ENCODE measurements at regions not wholly inside any gene's neighbourhood (a gene's known extent, or its start where the extent isn't known, plus 50 kb on each side); places are given as distances from the start of the nearest gene placed in this dataset.
"Not testable (repeated sequence)": the region's sequence is repeated elsewhere in the genome, so short reads cannot be mapped to it uniquely, and the experiment has no call there.

DNA sequence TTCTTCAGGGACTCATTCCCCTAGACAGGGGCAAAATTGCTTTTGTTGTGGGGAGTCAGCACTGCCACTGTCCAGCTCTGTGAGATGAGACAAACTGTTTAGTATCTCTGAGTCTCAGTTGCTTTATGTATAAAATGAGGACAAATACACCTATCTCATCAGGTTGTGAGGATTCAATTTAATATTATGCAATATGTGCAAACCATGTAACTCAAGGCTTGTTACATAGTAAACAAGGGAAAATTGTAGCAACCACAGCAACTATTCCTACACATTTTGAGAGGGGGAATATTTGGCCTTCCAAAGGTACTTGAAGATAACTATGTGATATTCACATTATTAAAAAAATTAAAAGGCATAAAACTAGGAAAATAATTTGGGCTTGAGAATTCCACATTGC, 411.9 kb upstream of the SLC30A5 start:
- Histone ChIP-seq H3K4me1 (ENCODE audit: control extremely low read depth in 1 of 4, control insufficient read depth in 4 of 4, insufficient read depth in 4 of 4, low read length in 3 of 4) (no peaks in the 10 kb centered on the region), H3K9me3 (ENCODE audit: control extremely low read depth in 1 of 5, control insufficient read depth in 4 of 5, insufficient read depth in 2 of 5, low read depth in 1 of 5, low read length in 4 of 5) (peaks cover 0 to 2% (median 0%) of the 10 kb centered on the region in 5 experiments), H3K4me3 (ENCODE audit: control insufficient read depth in 1 of 7, extremely low read depth in 1 of 7, insufficient read depth in 4 of 7, low read depth in 2 of 7, low read length in 6 of 7) (no peak overlapping the region), H3K36me3 (ENCODE audit: control insufficient read depth in 4 of 4, insufficient read depth in 4 of 4, low read length in 3 of 4) (no peaks in the 10 kb centered on the region), H3K27me3 (replicated peaks in 2 of 5; ENCODE audit: control insufficient read depth in 4 of 5, insufficient read depth in 5 of 5, low read length in 4 of 5) (peaks cover 0 to 3% (median 0%) of the 10 kb centered on the region in 5 experiments), H3K27ac (ENCODE audit: insufficient read depth in 1 of 2, low read depth in 1 of 2, low read length in 2 of 2, poor library complexity in 1 of 2, severe bottlenecking in 2 of 2) (no peak overlapping the region)
- ChIA-PET CTCF (no interaction called here), POLR2A (no interaction called here)
- no peak for DNase-seq

DNA sequence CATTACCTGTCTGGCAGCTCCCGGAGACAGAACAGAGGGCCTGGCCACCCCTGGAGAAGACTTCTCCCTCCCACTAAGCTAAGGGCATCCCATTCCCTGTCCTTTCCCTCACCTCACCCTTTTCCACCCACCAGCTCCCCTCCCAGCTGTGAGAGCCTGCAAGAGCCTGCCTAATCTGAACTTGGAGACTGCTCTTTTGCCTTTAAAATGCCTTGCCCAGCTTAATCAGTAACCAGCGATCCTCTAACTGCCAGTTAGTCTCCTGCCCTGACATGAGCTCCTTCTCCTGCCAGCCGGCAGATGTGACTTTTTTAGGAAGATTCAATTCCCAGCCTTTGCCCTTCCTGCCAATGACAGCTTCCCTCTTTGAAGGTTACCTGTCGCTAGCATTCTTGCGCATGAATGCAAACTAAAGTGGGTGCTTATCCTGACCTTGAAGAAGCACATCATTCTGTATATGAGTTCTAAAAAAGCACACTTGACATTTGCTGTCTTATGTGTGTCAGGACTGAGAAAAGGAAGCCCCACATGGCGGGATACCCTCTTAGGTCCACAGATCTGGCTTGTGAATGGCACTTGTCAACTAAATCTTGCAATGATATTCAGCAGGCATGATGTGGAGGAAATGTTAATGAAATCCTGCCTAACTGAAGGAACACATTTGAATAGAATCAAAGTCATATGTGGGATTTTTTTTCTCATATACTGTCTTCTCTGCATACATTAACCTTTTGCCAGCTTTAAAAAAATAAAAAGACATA, 411.2 kb upstream of the SLC30A5 start:
- Histone ChIP-seq H3K4me1 (ENCODE audit: control extremely low read depth in 1 of 4, control insufficient read depth in 4 of 4, insufficient read depth in 4 of 4, low read length in 3 of 4) (no peaks in the 10 kb centered on the region), H3K4me3 (ENCODE audit: control insufficient read depth in 1 of 7, extremely low read depth in 1 of 7, insufficient read depth in 4 of 7, low read depth in 2 of 7, low read length in 6 of 7) (no peak overlapping the region), H3K36me3 (ENCODE audit: control insufficient read depth in 4 of 4, insufficient read depth in 4 of 4, low read length in 3 of 4) (no peaks in the 10 kb centered on the region), H3K9me3 (ENCODE audit: control extremely low read depth in 1 of 5, control insufficient read depth in 4 of 5, insufficient read depth in 2 of 5, low read depth in 1 of 5, low read length in 4 of 5) (peaks cover 0 to 2% (median 0%) of the 10 kb centered on the region in 5 experiments), H3K27ac (ENCODE audit: insufficient read depth in 1 of 2, low read depth in 1 of 2, low read length in 2 of 2, poor library complexity in 1 of 2, severe bottlenecking in 2 of 2) (no peak overlapping the region), H3K27me3 (replicated peaks in 2 of 5; ENCODE audit: control insufficient read depth in 4 of 5, insufficient read depth in 5 of 5, low read length in 4 of 5) (peaks cover 0 to 3% (median 0%) of the 10 kb centered on the region in 5 experiments)
- CTCF ChIA-PET: no interaction called here
- POLR2A ChIA-PET: no interaction called here
- DNase-seq: no peak
- WGBS (ENCODE audit: insufficient coverage): 97% methylated on average over 6 of the region's 6 CpGs

DNA sequence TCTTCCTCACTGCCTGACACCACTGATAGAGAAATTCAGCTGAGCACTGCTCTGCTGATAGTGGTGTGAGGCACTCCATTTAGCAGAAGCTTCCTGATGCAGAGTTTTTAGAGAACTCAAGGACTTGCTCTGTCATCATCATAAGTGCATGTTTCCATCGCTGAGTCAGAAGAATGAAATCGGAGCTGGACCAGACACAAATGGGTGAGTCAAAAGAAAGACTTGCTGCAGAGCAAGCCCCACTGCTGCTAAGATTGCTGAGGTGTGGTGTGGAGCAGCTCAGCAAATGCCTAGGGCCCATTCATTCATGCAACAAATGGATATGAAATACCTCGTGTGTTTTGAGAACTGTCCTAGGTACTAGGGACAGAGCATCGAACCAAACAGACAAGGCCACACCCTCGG, 410.2 kb upstream of the SLC30A5 start:
- ChIA-PET POLR2A (no interaction called here), CTCF (no interaction called here)
- Histone ChIP-seq H3K27ac (ENCODE audit: insufficient read depth in 1 of 2, low read depth in 1 of 2, low read length in 2 of 2, poor library complexity in 1 of 2, severe bottlenecking in 2 of 2) (no peak overlapping the region), H3K27me3 (replicated peaks in 2 of 5; ENCODE audit: control insufficient read depth in 4 of 5, insufficient read depth in 5 of 5, low read length in 4 of 5) (peaks cover 0 to 3% (median 0%) of the 10 kb centered on the region in 5 experiments), H3K4me1 (ENCODE audit: control extremely low read depth in 1 of 4, control insufficient read depth in 4 of 4, insufficient read depth in 4 of 4, low read length in 3 of 4) (no peaks in the 10 kb centered on the region), H3K9me3 (ENCODE audit: control extremely low read depth in 1 of 5, control insufficient read depth in 4 of 5, insufficient read depth in 2 of 5, low read depth in 1 of 5, low read length in 4 of 5) (peaks cover 0 to 2% (median 0%) of the 10 kb centered on the region in 5 experiments), H3K4me3 (ENCODE audit: control insufficient read depth in 1 of 7, extremely low read depth in 1 of 7, insufficient read depth in 4 of 7, low read depth in 2 of 7, low read length in 6 of 7) (no peak overlapping the region), H3K36me3 (ENCODE audit: control insufficient read depth in 4 of 4, insufficient read depth in 4 of 4, low read length in 3 of 4) (no peaks in the 10 kb centered on the region)
- peak in 2 of 3 donors; percentile 3 to 21 for DNase-seq
- 74% methylated on average over 5 of the region's 5 CpGs for WGBS (ENCODE audit: insufficient coverage)

DNA sequence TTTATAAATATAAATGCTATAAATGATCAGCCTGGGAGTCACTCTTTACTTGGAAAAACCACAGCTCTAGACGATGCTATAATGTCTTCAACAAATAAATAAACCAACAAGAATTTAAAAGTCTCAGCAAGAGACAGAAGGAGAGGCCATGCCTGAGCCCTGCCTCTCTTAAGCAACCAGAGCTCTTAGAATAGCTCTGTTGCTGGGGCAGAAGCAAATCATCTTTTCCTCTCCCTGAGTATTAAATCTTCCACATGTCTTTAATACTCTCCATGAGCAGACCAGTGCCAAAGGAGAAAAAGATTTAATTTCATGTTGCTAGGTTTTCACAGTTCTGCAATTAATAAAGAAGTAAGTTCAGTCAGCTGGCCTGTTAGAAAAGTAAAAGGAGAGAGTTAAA, 408.0 kb upstream of the SLC30A5 start:
- no CpG with 5 or more reads among the region's 1 CpG for WGBS (ENCODE audit: insufficient coverage)
- POLR2A ChIA-PET: no interaction called here

DNA sequence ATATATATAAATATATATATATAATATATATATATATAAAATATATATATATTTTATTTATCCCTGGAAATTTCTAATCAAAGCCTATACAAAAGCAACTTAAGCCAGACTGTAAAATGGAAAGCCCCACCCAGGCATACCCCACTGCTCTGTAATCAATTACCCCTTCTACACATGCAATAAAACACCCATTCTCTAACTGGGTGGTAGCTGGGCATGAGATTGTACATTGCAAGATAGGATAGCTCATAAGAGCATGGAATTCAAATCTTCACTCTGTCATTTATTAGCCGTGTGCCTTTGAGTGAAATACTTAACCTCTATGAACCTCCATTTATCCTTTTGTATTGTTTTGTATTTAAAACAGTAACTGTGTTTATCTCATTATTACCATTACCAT, 405.3 kb upstream of the SLC30A5 start:
- POLR2A ChIA-PET: no interaction called here
- H3K4me3 ChIP-seq (ENCODE audit: control insufficient read depth in 1 of 7, extremely low read depth in 1 of 7, insufficient read depth in 4 of 7, low read depth in 2 of 7, low read length in 6 of 7): no peak overlapping the region
- WGBS (ENCODE audit: insufficient coverage): no CpG with 5 or more reads among the region's 1 CpG
- H3K9me3 ChIP-seq (ENCODE audit: control extremely low read depth in 1 of 5, control insufficient read depth in 4 of 5, insufficient read depth in 2 of 5, low read depth in 1 of 5, low read length in 4 of 5): peaks cover 0 to 5% (median 0%) of the 10 kb centered on the region in 5 experiments
- H3K27me3 ChIP-seq (replicated peaks in 2 of 5; ENCODE audit: control insufficient read depth in 4 of 5, insufficient read depth in 5 of 5, low read length in 4 of 5): peaks cover 0 to 3% (median 0%) of the 10 kb centered on the region in 5 experiments
- H3K4me1 ChIP-seq (ENCODE audit: control extremely low read depth in 1 of 4, control insufficient read depth in 4 of 4, insufficient read depth in 4 of 4, low read length in 3 of 4): no peaks in the 10 kb centered on the region
- CTCF ChIA-PET: no interaction called here
- no peak for DNase-seq
- H3K36me3 ChIP-seq (ENCODE audit: control insufficient read depth in 4 of 4, insufficient read depth in 4 of 4, low read length in 3 of 4): no peaks in the 10 kb centered on the region
- H3K27ac ChIP-seq (ENCODE audit: insufficient read depth in 1 of 2, low read depth in 1 of 2, low read length in 2 of 2, poor library complexity in 1 of 2, severe bottlenecking in 2 of 2): no peak overlapping the region

More for the DNA sequence above, 408.0 kb upstream of the SLC30A5 start:
- CTCF ChIA-PET: no interaction called here
- Histone ChIP-seq H3K4me3 (ENCODE audit: control insufficient read depth in 1 of 7, extremely low read depth in 1 of 7, insufficient read depth in 4 of 7, low read depth in 2 of 7, low read length in 6 of 7) (no peak overlapping the region), H3K27me3 (replicated peaks in 2 of 5; ENCODE audit: control insufficient read depth in 4 of 5, insufficient read depth in 5 of 5, low read length in 4 of 5) (peaks cover 0 to 3% (median 0%) of the 10 kb centered on the region in 5 experiments), H3K9me3 (ENCODE audit: control extremely low read depth in 1 of 5, control insufficient read depth in 4 of 5, insufficient read depth in 2 of 5, low read depth in 1 of 5, low read length in 4 of 5) (peaks cover 0 to 2% (median 0%) of the 10 kb centered on the region in 5 experiments), H3K4me1 (ENCODE audit: control extremely low read depth in 1 of 4, control insufficient read depth in 4 of 4, insufficient read depth in 4 of 4, low read length in 3 of 4) (no peaks in the 10 kb centered on the region), H3K27ac (ENCODE audit: insufficient read depth in 1 of 2, low read depth in 1 of 2, low read length in 2 of 2, poor library complexity in 1 of 2, severe bottlenecking in 2 of 2) (no peak overlapping the region), H3K36me3 (ENCODE audit: control insufficient read depth in 4 of 4, insufficient read depth in 4 of 4, low read length in 3 of 4) (no peaks in the 10 kb centered on the region)
- no peak for DNase-seq

DNA sequence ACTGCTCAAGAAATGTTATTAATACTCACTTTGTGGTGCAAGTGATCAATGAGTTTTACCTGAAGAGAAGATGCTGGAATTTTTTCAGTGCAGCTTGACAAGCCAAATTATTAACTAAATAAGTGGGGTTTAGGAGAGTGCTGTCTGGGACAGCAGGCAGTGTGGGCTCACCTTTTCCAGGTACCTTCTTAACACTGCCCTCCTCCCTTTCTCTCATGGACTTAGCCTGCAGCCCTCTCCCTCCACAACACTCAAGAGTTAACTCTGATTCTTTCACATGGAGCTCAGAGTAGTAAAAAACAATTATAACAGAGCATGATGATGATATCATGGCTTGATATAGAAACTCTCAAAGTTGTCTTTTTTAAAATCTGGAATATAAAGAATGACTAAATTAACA, 404.8 kb upstream of the SLC30A5 start:
- ChIA-PET POLR2A (no interaction called here), CTCF (no interaction called here)
- Histone ChIP-seq H3K4me1 (ENCODE audit: control extremely low read depth in 1 of 4, control insufficient read depth in 4 of 4, insufficient read depth in 4 of 4, low read length in 3 of 4) (no peaks in the 10 kb centered on the region), H3K36me3 (ENCODE audit: control insufficient read depth in 4 of 4, insufficient read depth in 4 of 4, low read length in 3 of 4) (no peaks in the 10 kb centered on the region), H3K9me3 (ENCODE audit: control extremely low read depth in 1 of 5, control insufficient read depth in 4 of 5, insufficient read depth in 2 of 5, low read depth in 1 of 5, low read length in 4 of 5) (peaks cover 0 to 5% (median 0%) of the 10 kb centered on the region in 5 experiments), H3K27me3 (replicated peaks in 2 of 5; ENCODE audit: control insufficient read depth in 4 of 5, insufficient read depth in 5 of 5, low read length in 4 of 5) (peaks cover 0 to 3% (median 0%) of the 10 kb centered on the region in 5 experiments), H3K4me3 (ENCODE audit: control insufficient read depth in 1 of 7, extremely low read depth in 1 of 7, insufficient read depth in 4 of 7, low read depth in 2 of 7, low read length in 6 of 7) (no peak overlapping the region), H3K27ac (ENCODE audit: insufficient read depth in 1 of 2, low read depth in 1 of 2, low read length in 2 of 2, poor library complexity in 1 of 2, severe bottlenecking in 2 of 2) (no peak overlapping the region)
- DNase-seq: no peak

DNA sequence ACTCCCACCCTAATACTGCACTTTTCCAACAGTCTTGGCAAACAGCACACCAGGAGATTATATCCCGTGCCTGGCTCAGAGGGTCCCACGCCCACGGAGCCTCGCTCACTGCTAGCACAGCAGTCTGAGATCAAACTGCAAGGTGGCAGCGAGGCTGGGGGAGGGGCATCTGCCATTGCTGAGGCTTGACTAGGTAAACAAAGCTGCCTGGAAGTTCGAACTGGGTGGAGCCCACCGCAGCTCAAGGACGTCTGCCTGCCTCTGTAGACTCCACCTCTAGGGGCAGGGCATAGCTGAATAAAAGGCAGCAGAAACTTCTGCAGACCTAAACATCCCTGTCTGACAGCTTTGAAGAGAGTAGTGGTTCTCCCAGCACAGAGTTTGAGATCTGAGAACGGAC, 401.9 kb upstream of the SLC30A5 start:
- H3K4me3 ChIP-seq (ENCODE audit: control insufficient read depth in 1 of 7, extremely low read depth in 1 of 7, insufficient read depth in 4 of 7, low read depth in 2 of 7, low read length in 6 of 7); H3K4me1 ChIP-seq (ENCODE audit: control extremely low read depth in 1 of 4, control insufficient read depth in 4 of 4, insufficient read depth in 4 of 4, low read length in 3 of 4); H3K27ac ChIP-seq (ENCODE audit: insufficient read depth in 1 of 2, low read depth in 1 of 2, low read length in 2 of 2, poor library complexity in 1 of 2, severe bottlenecking in 2 of 2); H3K27me3 ChIP-seq (replicated peaks in 2 of 5; ENCODE audit: control insufficient read depth in 4 of 5, insufficient read depth in 5 of 5, low read length in 4 of 5); H3K36me3 ChIP-seq (ENCODE audit: control insufficient read depth in 4 of 4, insufficient read depth in 4 of 4, low read length in 3 of 4); CTCF ChIA-PET; DNase-seq; H3K9me3 ChIP-seq (ENCODE audit: control extremely low read depth in 1 of 5, control insufficient read depth in 4 of 5, insufficient read depth in 2 of 5, low read depth in 1 of 5, low read length in 4 of 5); POLR2A ChIA-PET: not testable (repeated sequence)
- WGBS (ENCODE audit: insufficient coverage): 100% methylated on average over 3 of the region's 9 CpGs

All from common myeloid progenitor, CD34-positive (primary cell).